CD14-positive monocyte (primary cell): ENCODE measurements at regions not wholly inside any gene's neighbourhood (a gene's known extent, or its start where the extent isn't known, plus 50 kb on each side); places are given as distances from the start of the nearest gene placed in this dataset.

ENCODE experiments used
- DNase-seq, 3 donors: peaks; one replicate each; pipeline ENCODE4 v3.0.0-alpha.2; 2011 to 2022
- H2AFZ ChIP-seq: 2 replicates; pipeline ENCODE4 v1.6.0; 2012; ENCODE audit warnings: mild to moderate bottlenecking, low read depth, low read length, inconsistent platforms; ENCODE audit not compliant: insufficient read depth, poor library complexity, severe bottlenecking
- H3K27ac ChIP-seq, 2 donors: 1 replicate in 1 of 2; 2 replicates in 1 of 2; pipeline ENCODE4 v1.5.1; 2012 to 2013; ENCODE audit warnings: low read length in 2 of 2, control low read depth in 1 of 2, inconsistent platforms in 1 of 2, low read depth in 1 of 2, mild to moderate bottlenecking in 1 of 2
- H3K27me3 ChIP-seq, 2 donors: one replicate each; pipeline versions ENCODE4 v1.6.0 to v1.6.1; 2011 to 2013; ENCODE audit warnings: low read length in 2 of 2; ENCODE audit not compliant: control insufficient read depth in 2 of 2, insufficient read depth in 2 of 2
- H3K36me3 ChIP-seq, 2 donors: replicated peaks in 1 of 2; 1 replicate in 1 of 2; 2 replicates in 1 of 2; pipeline versions ENCODE4 v1.5.1 to v1.6.1; 2012 to 2013; ENCODE audit warnings: low read length in 2 of 2, control low read depth in 1 of 2, inconsistent platforms in 1 of 2, mild to moderate bottlenecking in 1 of 2; ENCODE audit not compliant: insufficient read depth in 2 of 2, control insufficient read depth in 1 of 2
- H3K4me1 ChIP-seq, 2 donors: 1 replicate in 1 of 2; 2 replicates in 1 of 2; pipeline versions ENCODE4 v1.5.1 to v1.6.1; 2012 to 2013; ENCODE audit warnings: low read length in 2 of 2, control low read depth in 1 of 2, inconsistent platforms in 1 of 2, mild to moderate bottlenecking in 1 of 2, moderate library complexity in 1 of 2; ENCODE audit not compliant: insufficient read depth in 2 of 2, control insufficient read depth in 1 of 2
- H3K4me2 ChIP-seq: replicated peaks from 2 replicates; pipeline ENCODE3; 2012; ENCODE audit warnings: low read length, moderate library complexity, mild to moderate bottlenecking; ENCODE audit not compliant: poor library complexity, severe bottlenecking; ENCODE audit errors: extremely low read depth
- H3K4me3 ChIP-seq, 3 experiments: fragments of 200-600 bp in 1 of 3; sonication (generic) in 1 of 3; replicated peaks in 1 of 3; 1 replicate in 2 of 3; 2 replicates in 1 of 3; pipeline ENCODE4 v1.5.1; 2011 to 2013; ENCODE audit warnings: low read length in 3 of 3, mild to moderate bottlenecking in 3 of 3, control low read depth in 2 of 3, low read depth in 2 of 3, inconsistent platforms in 1 of 3, moderate library complexity in 1 of 3
- H3K79me2 ChIP-seq: 2 replicates; pipeline ENCODE4 v1.6.0; 2012; ENCODE audit warnings: mild to moderate bottlenecking, control low read depth, inconsistent platforms, low read length, moderate library complexity; ENCODE audit not compliant: insufficient read depth
- H3K9ac ChIP-seq: 2 replicates; pipeline ENCODE4 v1.6.0; 2017; ENCODE audit warnings: low read length, mild to moderate bottlenecking; ENCODE audit not compliant: insufficient read depth, poor library complexity, severe bottlenecking
- H3K9me3 ChIP-seq, 2 donors: replicated peaks in 1 of 2; 1 replicate in 1 of 2; 2 replicates in 1 of 2; pipeline versions ENCODE4 v1.5.1 to v1.6.1; 2012 to 2013; ENCODE audit warnings: low read length in 2 of 2, control low read depth in 1 of 2; ENCODE audit not compliant: control insufficient read depth in 1 of 2, insufficient read depth in 1 of 2
- H4K20me1 ChIP-seq: 2 replicates; pipeline ENCODE4 v1.6.0; 2012; ENCODE audit warnings: mild to moderate bottlenecking, low read length, control low read depth, moderate library complexity; ENCODE audit not compliant: insufficient read depth
- H3K27ac Mint-ChIP-seq, 7 donors: one replicate each; pipeline ENCODE4 v1.8.0; 2020; ENCODE audit warnings: mild to moderate bottlenecking in 7 of 7, mixed read lengths in 7 of 7, moderate library complexity in 6 of 7, inconsistent platforms in 2 of 7
- H3K27me3 Mint-ChIP-seq, 3 donors: one replicate each; pipeline ENCODE4 v1.8.0; 2021 to 2022; ENCODE audit warnings: low read depth in 3 of 3, mild to moderate bottlenecking in 3 of 3, mixed read lengths in 3 of 3, moderate library complexity in 3 of 3, inconsistent platforms in 1 of 3
- H3K36me3 Mint-ChIP-seq, 2 donors: one replicate each; pipeline ENCODE4 v1.8.0; 2020; ENCODE audit warnings: mixed read lengths in 2 of 2, inconsistent platforms in 1 of 2, mild to moderate bottlenecking in 1 of 2
- H3K4me1 Mint-ChIP-seq: one replicate; pipeline ENCODE4 v1.8.0; 2020; ENCODE audit warnings: mild to moderate bottlenecking, mixed read lengths
- H3K4me3 Mint-ChIP-seq, 2 donors: one replicate each; pipeline ENCODE4 v1.8.0; 2020; ENCODE audit warnings: mild to moderate bottlenecking in 2 of 2, mixed read lengths in 2 of 2, moderate library complexity in 1 of 2
- H3K9me3 Mint-ChIP-seq, 7 donors: one replicate each; pipeline ENCODE4 v1.8.0; 2020 to 2022; ENCODE audit warnings: mixed read lengths in 7 of 7, mild to moderate bottlenecking in 6 of 7, moderate library complexity in 6 of 7, inconsistent platforms in 2 of 7
- CTCF ChIP-seq: fragments of 200-600 bp; IDR thresholded peaks from one replicate; pipeline ENCODE4 v1.8.0; 2022; ENCODE audit warnings: antibody characterized with exemption, mild to moderate bottlenecking
- WGBS: methylation state at CpG from one replicate; pipeline ENCODE4 v1.1.5; 2013; ENCODE audit warnings: missing lambda C conversion rate; ENCODE audit not compliant: insufficient coverage; 5-methylcytosine and 5-hydroxymethylcytosine counted together
- intact Hi-C, 2 donors: fragments of 100-400 bp; cut with micrococcal nuclease; formaldehyde crosslinking; loops; one replicate each; pipeline versions ENCODE4 v1.15.0 to v1.15.1; 2023

GRCh38 chr20:63066506-63067265 lies 59.9 kb upstream of the BHLHE23 start:
- no peaks in the 10 kb centered on the region for H3K79me2 ChIP-seq
- H3K27ac Mint-ChIP-seq, result no peak overlapping the region
- DNase-seq, result no peak
- H3K27me3 ChIP-seq, result peaks cover 0 to 13% of the 10 kb centered on the region in 2 donors
- 85% methylated on average over 18 of the region's 23 CpGs for WGBS
- H3K27me3 Mint-ChIP-seq, result peaks cover 18 to 30% (median 20%) of the 10 kb centered on the region in 3 donors
- H3K4me1 Mint-ChIP-seq, result no peaks in the 10 kb centered on the region
- no peak overlapping the region for H3K4me2 ChIP-seq
- H3K9ac ChIP-seq, result no peak overlapping the region
- peaks cover 3 to 4% of the 10 kb centered on the region in 2 donors for H3K9me3 ChIP-seq
- H3K4me3 ChIP-seq, result no peak overlapping the region
- peaks cover 2 to 9% (median 4%) of the 10 kb centered on the region in 7 donors for H3K9me3 Mint-ChIP-seq
- H3K36me3 Mint-ChIP-seq, result no peaks in the 10 kb centered on the region
- no peak for TF ChIP-seq CTCF
- H3K4me3 Mint-ChIP-seq, result no peak overlapping the region
- H3K4me1 ChIP-seq, result no peaks in the 10 kb centered on the region
- H4K20me1 ChIP-seq, result no peaks in the 10 kb centered on the region
- intact Hi-C loops, result no loop called here
- H3K27ac ChIP-seq, result no peak overlapping the region
- H3K36me3 ChIP-seq, result no peaks in the 10 kb centered on the region
- no peak overlapping the region for H2AFZ ChIP-seq

DNA sequence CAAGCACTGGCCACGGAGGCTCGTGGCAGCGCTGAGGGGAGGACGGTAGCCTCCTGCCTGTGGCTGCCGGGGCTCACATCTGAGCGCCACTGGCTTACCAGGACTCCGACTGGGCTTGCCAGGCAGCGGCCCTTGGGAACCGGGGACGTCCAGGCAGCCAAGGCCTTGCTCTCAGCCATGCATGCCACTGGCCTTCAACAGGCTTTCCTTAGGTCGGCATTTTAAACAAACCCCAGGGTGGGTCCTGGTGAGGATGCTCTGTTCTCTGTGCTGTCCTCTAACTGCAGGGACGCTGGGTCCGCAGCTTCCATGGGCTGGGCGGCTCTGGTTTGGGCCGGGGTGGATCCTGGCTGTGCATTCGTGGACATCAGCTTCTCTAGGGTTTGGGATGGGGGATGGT lies 59.1 kb upstream of the BHLHE23 start:
- no peaks in the 10 kb centered on the region for H3K36me3 Mint-ChIP-seq
- no peak overlapping the region for H3K27ac Mint-ChIP-seq
- Histone ChIP-seq H4K20me1 (no peaks in the 10 kb centered on the region), H3K79me2 (no peaks in the 10 kb centered on the region), H2AFZ (no peak overlapping the region), H3K9ac (no peak overlapping the region), H3K4me3 (no peak overlapping the region), H3K27me3 (peaks cover 0 to 6% of the 10 kb centered on the region in 2 donors), H3K36me3 (no peaks in the 10 kb centered on the region), H3K4me2 (no peak overlapping the region), H3K9me3 (peaks cover 8 to 9% of the 10 kb centered on the region in 2 donors), H3K4me1 (no peaks in the 10 kb centered on the region), H3K27ac (no peak overlapping the region)
- peaks cover 11 to 22% (median 14%) of the 10 kb centered on the region in 3 donors for H3K27me3 Mint-ChIP-seq
- H3K4me3 Mint-ChIP-seq, result no peak overlapping the region
- no peaks in the 10 kb centered on the region for H3K4me1 Mint-ChIP-seq
- no peak for TF ChIP-seq CTCF
- peaks cover 0 to 10% (median 4%) of the 10 kb centered on the region in 7 donors for H3K9me3 Mint-ChIP-seq
- no peak for DNase-seq
- intact Hi-C loops, result no loop called here
- WGBS, result 87% methylated on average over 11 of the region's 16 CpGs
